Vagina (tissue), 2 donors: ENCODE measurements at regions not wholly inside any gene's neighbourhood (a gene's known extent, or its start where the extent isn't known, plus 50 kb on each side); places are given as distances from the start of the nearest gene placed in this dataset.

Experiments
- DNase-seq, 2 donors: peaks; one replicate each; pipeline ENCODE4 v3.0.0-alpha.2; 2017; ENCODE audit errors: extremely low spot score in 2 of 2
- H3K27ac ChIP-seq: fragments of 200-600 bp; sonication (generic); one replicate; pipeline ENCODE4 v1.5.1; 2019
- H3K27me3 ChIP-seq: fragments of 200-600 bp; sonication (generic); one replicate; pipeline ENCODE4 v1.5.1; 2019
- H3K36me3 ChIP-seq, 2 donors: fragments of 200-600 bp; sonication (generic); one replicate each; pipeline ENCODE4 v1.5.1; 2017 to 2019
- H3K4me1 ChIP-seq: fragments of 200-600 bp; sonication (generic); one replicate; pipeline ENCODE4 v1.5.1; 2019
- H3K4me3 ChIP-seq, 2 donors: fragments of 200-600 bp; sonication (generic); 1 replicate in 1 of 2; 2 replicates in 1 of 2; pipeline ENCODE4 v1.5.1; 2016 to 2019
- H3K9me3 ChIP-seq: fragments of 200-600 bp; sonication (generic); one replicate; pipeline ENCODE4 v1.5.1; 2019
- POLR2A ChIP-seq, 2 donors: fragments of 450-650 bp; IDR thresholded peaks; one replicate each; pipeline ENCODE4 v1.6.1; 2017; ENCODE audit warnings: antibody characterized with exemption in 2 of 2, mild to moderate bottlenecking in 2 of 2, moderate library complexity in 2 of 2
- POLR2AphosphoS5 ChIP-seq, 2 donors: sonication (generic); formaldehyde crosslinking; IDR thresholded peaks; one replicate each; pipeline ENCODE4 v1.9.0; 2017; ENCODE audit warnings: antibody characterized with exemption in 2 of 2, mild to moderate bottlenecking in 2 of 2, low read depth in 1 of 2; ENCODE audit not compliant: insufficient read depth in 1 of 2
- intact Hi-C: fragments of 100-400 bp; cut with DNase I; formaldehyde crosslinking; loops from one replicate; pipeline ENCODE4 v1.15.1; 2023
- TF ChIP-seq, protein P1 (sequence below), 3 experiments: fragments of 450-650 bp in 2 of 3; fragments of 200-600 bp in 1 of 3; sonication (generic) in 1 of 3; IDR thresholded peaks; one replicate each; pipeline ENCODE4 v1.5.1; 2017 to 2019; ENCODE audit warnings: antibody characterized with exemption in 3 of 3, mild to moderate bottlenecking in 2 of 3, moderate library complexity in 2 of 3

DNA sequence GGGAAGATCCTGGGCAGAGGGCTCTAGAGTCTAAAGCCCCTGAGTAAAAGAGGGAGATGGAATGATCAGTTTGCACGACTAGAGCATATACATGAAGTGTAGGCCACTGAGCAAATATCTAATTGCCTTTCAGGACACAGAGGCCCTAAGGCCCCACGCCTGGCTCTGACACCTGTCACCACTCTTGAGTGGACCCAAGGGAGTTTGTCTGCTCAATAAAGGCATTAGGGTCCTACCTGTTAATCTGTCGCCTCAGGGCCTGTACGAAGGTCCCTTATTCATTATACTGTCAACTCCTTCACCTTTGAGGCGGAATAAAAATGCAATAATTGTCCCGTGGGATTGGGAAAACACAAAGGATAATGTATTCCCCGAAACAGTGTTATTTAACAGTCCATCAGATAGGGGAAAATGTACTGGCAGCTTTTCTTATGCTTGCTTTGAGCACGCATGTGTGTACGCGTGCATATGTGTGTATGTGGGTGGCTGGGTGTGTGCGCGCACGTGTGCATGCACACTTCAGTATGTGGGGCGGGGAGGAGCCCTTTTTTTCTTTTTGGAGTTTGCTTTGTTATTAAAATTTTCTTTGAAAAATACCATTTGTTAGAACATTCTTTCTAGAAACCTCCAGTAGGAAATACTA is 161.8 kb upstream of the SERP2 start:
- no peaks in the 10 kb centered on the region for H3K9me3 ChIP-seq
- peak overlapping the region; percentile 43 for H3K27ac ChIP-seq
- no peak for DNase-seq
- no peaks in the 10 kb centered on the region for H3K4me1 ChIP-seq
- no peaks in the 10 kb centered on the region for H3K36me3 ChIP-seq
- H3K27me3 ChIP-seq, result no peaks in the 10 kb centered on the region
- intact Hi-C loops, result loop anchor here (10.0 kb wide), 1 partner anchor 57 kb away; no protein-coding TSS in a partner anchor
- TF ChIP-seq POLR2A (IDR thresholded peaks at IDR 0.05) (no peak), POLR2AphosphoS5 (IDR thresholded peaks at IDR 0.05; ENCODE audit: insufficient read depth in 1 of 2, low read depth in 1 of 2) (no peak)
- TF ChIP-seq, protein P1, sequence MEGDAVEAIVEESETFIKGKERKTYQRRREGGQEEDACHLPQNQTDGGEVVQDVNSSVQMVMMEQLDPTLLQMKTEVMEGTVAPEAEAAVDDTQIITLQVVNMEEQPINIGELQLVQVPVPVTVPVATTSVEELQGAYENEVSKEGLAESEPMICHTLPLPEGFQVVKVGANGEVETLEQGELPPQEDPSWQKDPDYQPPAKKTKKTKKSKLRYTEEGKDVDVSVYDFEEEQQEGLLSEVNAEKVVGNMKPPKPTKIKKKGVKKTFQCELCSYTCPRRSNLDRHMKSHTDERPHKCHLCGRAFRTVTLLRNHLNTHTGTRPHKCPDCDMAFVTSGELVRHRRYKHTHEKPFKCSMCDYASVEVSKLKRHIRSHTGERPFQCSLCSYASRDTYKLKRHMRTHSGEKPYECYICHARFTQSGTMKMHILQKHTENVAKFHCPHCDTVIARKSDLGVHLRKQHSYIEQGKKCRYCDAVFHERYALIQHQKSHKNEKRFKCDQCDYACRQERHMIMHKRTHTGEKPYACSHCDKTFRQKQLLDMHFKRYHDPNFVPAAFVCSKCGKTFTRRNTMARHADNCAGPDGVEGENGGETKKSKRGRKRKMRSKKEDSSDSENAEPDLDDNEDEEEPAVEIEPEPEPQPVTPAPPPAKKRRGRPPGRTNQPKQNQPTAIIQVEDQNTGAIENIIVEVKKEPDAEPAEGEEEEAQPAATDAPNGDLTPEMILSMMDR (IDR thresholded peaks at IDR 0.05), result no peak
- H3K4me3 ChIP-seq, result no peak overlapping the region

DNA sequence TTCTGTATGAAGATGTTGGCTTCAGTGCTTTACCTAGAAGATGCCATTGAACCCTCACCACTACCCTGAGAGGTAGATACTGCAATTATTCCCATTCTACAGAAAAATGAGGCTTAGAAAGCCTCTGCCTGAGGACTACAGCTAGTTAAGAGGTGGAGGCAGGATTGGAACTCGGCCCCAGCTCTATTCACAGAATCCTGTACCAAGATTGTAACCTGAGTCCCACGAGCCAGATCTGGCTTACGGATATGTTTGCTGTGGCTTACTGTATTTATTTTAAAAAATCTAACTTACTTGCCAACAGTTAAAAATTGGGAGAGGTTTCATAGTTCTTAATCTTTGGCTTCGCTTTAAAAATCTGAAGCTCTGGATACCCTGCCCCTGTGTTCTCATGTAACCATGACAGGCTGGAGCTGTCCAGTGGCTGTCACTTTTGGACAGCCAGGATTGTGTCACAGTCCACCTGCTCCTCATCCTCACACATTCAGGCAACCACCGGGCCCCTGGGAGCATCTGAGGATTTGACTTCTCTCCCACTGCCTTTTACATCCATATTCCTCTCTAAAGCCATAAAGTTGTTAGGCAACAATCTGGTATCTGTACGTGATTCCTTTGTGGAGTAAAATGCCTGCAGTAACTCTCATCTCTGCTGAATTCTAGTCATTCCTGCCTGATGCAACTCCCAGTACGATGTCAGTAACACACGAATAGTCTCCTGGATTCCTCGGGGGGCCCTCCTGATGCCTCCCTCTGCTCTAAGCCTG is 160.8 kb upstream of the SERP2 start:
- intact Hi-C loops, result loop anchor here (10.0 kb wide), 1 partner anchor 58 kb away; no protein-coding TSS in a partner anchor
- Histone ChIP-seq H3K36me3 (no peaks in the 10 kb centered on the region), H3K4me3 (no peak overlapping the region), H3K27ac (no peak overlapping the region), H3K9me3 (no peaks in the 10 kb centered on the region), H3K4me1 (no peaks in the 10 kb centered on the region), H3K27me3 (no peaks in the 10 kb centered on the region)
- DNase-seq, result no peak
- TF ChIP-seq POLR2AphosphoS5 (IDR thresholded peaks at IDR 0.05; ENCODE audit: insufficient read depth in 1 of 2, low read depth in 1 of 2) (no peak), POLR2A (IDR thresholded peaks at IDR 0.05) (no peak)
- TF ChIP-seq, protein P1 (IDR thresholded peaks at IDR 0.05), result no peak

DNA sequence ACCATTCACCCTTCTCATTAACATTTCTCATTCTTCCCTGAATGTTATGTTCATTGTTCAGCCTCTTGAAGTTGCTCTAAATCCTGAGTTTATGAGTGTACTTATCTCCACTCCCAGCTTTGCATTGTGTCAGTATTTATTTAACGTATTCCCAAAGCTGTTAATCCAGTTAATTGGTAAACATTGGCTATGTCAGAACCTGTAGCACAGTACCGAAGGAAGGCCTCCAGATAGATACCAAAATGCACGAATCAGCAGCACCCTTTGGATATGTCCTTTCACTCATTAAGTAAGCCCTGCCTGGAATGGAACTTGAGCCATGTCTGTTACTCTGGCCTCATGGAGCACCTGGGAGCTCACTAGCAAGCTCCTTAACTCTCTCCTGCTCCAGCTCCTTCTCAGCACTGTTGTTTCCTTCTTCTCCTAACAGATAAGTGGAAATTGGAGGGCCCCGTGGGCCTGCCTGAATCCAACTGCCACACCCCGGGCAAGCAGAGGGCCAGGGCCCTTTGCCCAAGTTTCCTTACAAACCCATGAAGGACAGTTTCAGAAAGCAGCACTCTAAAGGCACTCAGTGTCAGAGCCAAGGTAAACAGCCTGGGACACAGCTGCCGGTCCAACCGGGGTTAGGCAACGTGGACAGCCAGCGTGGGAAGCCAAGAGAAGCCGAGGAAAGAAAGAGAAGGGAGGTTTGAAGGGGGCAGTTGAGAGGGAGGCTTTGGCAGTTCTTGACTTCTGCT is 155.0 kb upstream of the SERP2 start:
- no peaks in the 10 kb centered on the region for H3K36me3 ChIP-seq
- peak overlapping the region; percentile 57 for H3K27ac ChIP-seq
- TF ChIP-seq, protein P1 (IDR thresholded peaks at IDR 0.05), result no peak
- TF ChIP-seq POLR2AphosphoS5 (IDR thresholded peaks at IDR 0.05; ENCODE audit: insufficient read depth in 1 of 2, low read depth in 1 of 2) (peak; percentile 27 to 58), POLR2A (IDR thresholded peaks at IDR 0.05) (no peak)
- DNase-seq, result peak in 1 of 2 donors; percentile 89
- H3K9me3 ChIP-seq, result no peaks in the 10 kb centered on the region
- H3K4me3 ChIP-seq, result no peak overlapping the region
- H3K27me3 ChIP-seq, result no peaks in the 10 kb centered on the region
- H3K4me1 ChIP-seq, result peaks cover 39% of the 10 kb centered on the region
- intact Hi-C loops, result loop anchor here (10.0 kb wide), 1 partner anchor 64 kb away; no protein-coding TSS in a partner anchor

DNA sequence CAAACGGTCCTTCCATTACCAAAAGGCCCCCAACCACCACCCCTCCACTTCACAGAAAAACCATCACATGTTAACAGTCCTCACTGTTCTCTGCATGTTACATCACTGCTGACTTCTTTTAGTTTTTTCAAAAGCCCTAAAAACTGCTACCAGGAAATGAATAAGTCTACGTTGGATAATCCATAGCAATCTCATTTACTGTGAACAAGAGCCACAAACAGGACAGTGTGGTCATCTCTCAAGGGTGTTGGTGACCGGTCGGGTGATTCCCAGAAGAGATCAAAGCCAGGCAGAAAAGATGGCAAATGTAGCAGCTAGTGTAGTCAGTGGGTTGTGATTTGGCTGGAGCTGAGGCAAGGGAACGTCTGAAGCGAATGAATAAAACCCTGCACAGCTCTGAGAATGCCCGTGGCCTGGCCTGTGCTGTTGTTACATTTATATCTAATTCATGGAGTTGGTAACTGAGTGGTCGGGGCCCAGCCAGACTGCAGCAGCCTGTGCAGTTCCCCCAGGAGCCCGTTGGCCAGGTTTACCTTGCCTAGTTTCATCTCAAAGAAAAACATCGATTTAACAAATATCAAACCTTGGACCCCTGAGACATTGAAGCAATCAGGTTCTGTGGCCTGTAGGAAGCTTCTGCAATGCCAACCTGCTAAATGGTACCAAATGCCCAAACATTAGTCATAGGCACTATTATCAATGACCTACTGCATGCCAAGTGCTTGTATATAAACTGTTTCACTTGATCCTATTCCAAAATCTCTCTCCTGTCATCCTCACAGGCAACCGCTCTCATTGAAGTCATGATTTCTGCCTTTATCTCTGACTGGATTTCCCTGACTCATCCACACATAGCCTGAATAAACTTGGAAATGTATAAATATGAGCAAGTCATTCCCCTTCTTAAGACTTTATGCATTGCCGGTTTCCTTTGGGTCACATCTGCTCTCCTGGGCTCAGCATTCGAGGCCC is 153.8 kb upstream of the SERP2 start:
- DNase-seq, result peak in 1 of 2 donors; percentile 71
- Histone ChIP-seq H3K4me1 (peaks cover 45% of the 10 kb centered on the region), H3K36me3 (no peaks in the 10 kb centered on the region), H3K4me3 (no peak overlapping the region), H3K27ac (peak overlapping the region; percentile 57), H3K27me3 (no peaks in the 10 kb centered on the region), H3K9me3 (no peaks in the 10 kb centered on the region)
- intact Hi-C loops, result loop anchor here (5.0 to 10.0 kb wide), 2 partner anchors 52 to 65 kb away; no protein-coding TSS in a partner anchor
- TF ChIP-seq POLR2AphosphoS5 (IDR thresholded peaks at IDR 0.05; ENCODE audit: insufficient read depth in 1 of 2, low read depth in 1 of 2) (no peak), POLR2A (IDR thresholded peaks at IDR 0.05) (no peak)
- TF ChIP-seq, protein P1 (IDR thresholded peaks at IDR 0.05), result no peak
